Panc1 (cell line): ENCODE measurements at regions not wholly inside any gene's neighbourhood (a gene's known extent, or its start where the extent isn't known, plus 50 kb on each side); places are given as distances from the start of the nearest gene placed in this dataset.

Source experiments
- POLR2AphosphoS5 ChIP-seq: IDR thresholded peaks from 2 replicates; pipeline ENCODE4 v1.6.1; 2012; ENCODE audit warnings: mild to moderate bottlenecking, low read depth, low read length, moderate library complexity
- TF ChIP-seq, protein P1 (sequence below): fragments of 450-650 bp; IDR thresholded peaks from 2 replicates; pipeline ENCODE4 v1.5.1; 2017; ENCODE audit warnings: mild to moderate bottlenecking

DNA sequence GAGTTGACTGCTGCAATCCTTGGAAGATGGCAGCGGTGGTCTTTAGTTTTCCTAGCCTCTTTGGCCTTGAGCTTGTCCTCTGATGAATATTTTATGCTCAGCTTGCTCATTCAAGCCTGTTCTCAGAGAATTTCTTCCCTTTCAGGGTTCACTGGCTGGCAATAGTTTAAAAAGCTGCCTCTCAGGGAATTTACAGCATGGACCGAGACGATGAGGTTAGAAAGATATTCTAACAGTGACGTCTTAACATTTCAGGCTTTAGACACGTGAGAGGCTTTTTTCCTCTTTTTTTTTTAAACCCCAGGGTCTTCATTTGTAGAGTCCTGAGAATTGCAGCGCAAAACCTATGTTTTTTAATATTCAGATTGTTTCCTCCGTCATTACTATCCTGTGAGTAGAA lies 120.3 kb upstream of the CLSTN2 start:
- TF ChIP-seq, protein P1, sequence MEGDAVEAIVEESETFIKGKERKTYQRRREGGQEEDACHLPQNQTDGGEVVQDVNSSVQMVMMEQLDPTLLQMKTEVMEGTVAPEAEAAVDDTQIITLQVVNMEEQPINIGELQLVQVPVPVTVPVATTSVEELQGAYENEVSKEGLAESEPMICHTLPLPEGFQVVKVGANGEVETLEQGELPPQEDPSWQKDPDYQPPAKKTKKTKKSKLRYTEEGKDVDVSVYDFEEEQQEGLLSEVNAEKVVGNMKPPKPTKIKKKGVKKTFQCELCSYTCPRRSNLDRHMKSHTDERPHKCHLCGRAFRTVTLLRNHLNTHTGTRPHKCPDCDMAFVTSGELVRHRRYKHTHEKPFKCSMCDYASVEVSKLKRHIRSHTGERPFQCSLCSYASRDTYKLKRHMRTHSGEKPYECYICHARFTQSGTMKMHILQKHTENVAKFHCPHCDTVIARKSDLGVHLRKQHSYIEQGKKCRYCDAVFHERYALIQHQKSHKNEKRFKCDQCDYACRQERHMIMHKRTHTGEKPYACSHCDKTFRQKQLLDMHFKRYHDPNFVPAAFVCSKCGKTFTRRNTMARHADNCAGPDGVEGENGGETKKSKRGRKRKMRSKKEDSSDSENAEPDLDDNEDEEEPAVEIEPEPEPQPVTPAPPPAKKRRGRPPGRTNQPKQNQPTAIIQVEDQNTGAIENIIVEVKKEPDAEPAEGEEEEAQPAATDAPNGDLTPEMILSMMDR: no peak
- TF ChIP-seq POLR2AphosphoS5: no peak
